HG03108 (cell line): ENCODE measurements at regions not wholly inside any gene's neighbourhood (a gene's known extent, or its start where the extent isn't known, plus 50 kb on each side); places are given as distances from the start of the nearest gene placed in this dataset.
"Not testable (repeated sequence)": the region's sequence is repeated elsewhere in the genome, so short reads cannot be mapped to it uniquely, and the experiment has no call there.

ENCODE experiments used
- ATAC-seq: cut with Tn5 transposase; IDR thresholded peaks from one replicate; pipeline ENCODE4 v1.9.1; 2021; ENCODE audit warnings: moderate library complexity; ENCODE audit not compliant: unreplicated experiment

- no peak for ATAC-seq
These were observed 464.1 kb upstream of the ZEB2 start for GRCh38 chr2:144984038-144984437.

GRCh38 chr2:144983107-144983506 is 463.2 kb upstream of the ZEB2 start:
- ATAC-seq: no peak

GRCh38 chr2:144982481-144982880 is 462.6 kb upstream of the ZEB2 start:
- no peak for ATAC-seq

GRCh38 chr2:144975881-144976280 is 456.0 kb upstream of the ZEB2 start:
- ATAC-seq: no peak

- ATAC-seq: no peak
These were observed 452.8 kb upstream of the ZEB2 start for GRCh38 chr2:144972676-144973075.

- no peak for ATAC-seq
These were observed 451.9 kb upstream of the ZEB2 start for GRCh38 chr2:144971786-144972335.

GRCh38 chr2:144970410-144970809 is 450.5 kb upstream of the ZEB2 start:
- ATAC-seq: not testable (repeated sequence)

- ATAC-seq: not testable (repeated sequence)
These were observed 449.6 kb upstream of the ZEB2 start for GRCh38 chr2:144969564-144969963.

GRCh38 chr2:144967961-144968360 is 448.0 kb upstream of the ZEB2 start:
- no peak for ATAC-seq

GRCh38 chr2:144965172-144965571 is 445.3 kb upstream of the ZEB2 start:
- ATAC-seq: no peak

GRCh38 chr2:144963031-144963430 is 443.1 kb upstream of the ZEB2 start:
- ATAC-seq: no peak

GRCh38 chr2:144959416-144959815 is 439.5 kb upstream of the ZEB2 start:
- no peak for ATAC-seq

GRCh38 chr2:144950899-144951560 is 431.1 kb upstream of the ZEB2 start:
- ATAC-seq: no peak

GRCh38 chr2:144948205-144948855 is 428.4 kb upstream of the ZEB2 start:
- ATAC-seq: no peak

- no peak for ATAC-seq
These were observed 427.8 kb upstream of the ZEB2 start for GRCh38 chr2:144947709-144948037.

GRCh38 chr2:144946263-144946662 is 426.3 kb upstream of the ZEB2 start:
- no peak for ATAC-seq

GRCh38 chr2:144944546-144945220 is 424.8 kb upstream of the ZEB2 start:
- no peak for ATAC-seq

- no peak for ATAC-seq
These were observed 424.1 kb upstream of the ZEB2 start for GRCh38 chr2:144943986-144944385.

- ATAC-seq: no peak
These were observed 423.5 kb upstream of the ZEB2 start for GRCh38 chr2:144943293-144943941.

- no peak for ATAC-seq
These were observed 422.8 kb upstream of the ZEB2 start for GRCh38 chr2:144942516-144943256.
